GM12874 (cell line): ENCODE measurements at regions not wholly inside any gene's neighbourhood (a gene's known extent, or its start where the extent isn't known, plus 50 kb on each side); places are given as distances from the start of the nearest gene placed in this dataset.

ENCODE experiments used
- CTCF ChIP-seq: IDR thresholded peaks from 2 replicates; pipeline ENCODE4 v1.5.1; 2011; ENCODE audit warnings: low read depth, mild to moderate bottlenecking, control low read depth, low read length, moderate library complexity; ENCODE audit not compliant: insufficient read depth

GRCh38 chr1:113244112-113244820 is 146.0 kb upstream of the MAGI3 start:
- TF ChIP-seq CTCF: no peak

GRCh38 chr1:113245252-113245651 is 145.1 kb upstream of the MAGI3 start:
- no peak for TF ChIP-seq CTCF

- TF ChIP-seq CTCF: no peak
Observed at GRCh38 chr1:113246929-113247328, 143.4 kb upstream of the MAGI3 start.

- TF ChIP-seq CTCF: no peak
Observed at GRCh38 chr1:113247355-113247754, 143.0 kb upstream of the MAGI3 start.

GRCh38 chr1:113247782-113248181 is 142.5 kb upstream of the MAGI3 start:
- no peak for TF ChIP-seq CTCF

- TF ChIP-seq CTCF: no peak
Observed at GRCh38 chr1:113248494-113248893, 141.8 kb upstream of the MAGI3 start.

- no peak for TF ChIP-seq CTCF
Observed at GRCh38 chr1:113250161-113250560, 140.2 kb upstream of the MAGI3 start.
